DND-41 (cell line): ENCODE measurements at regions not wholly inside any gene's neighbourhood (a gene's known extent, or its start where the extent isn't known, plus 50 kb on each side); places are given as distances from the start of the nearest gene placed in this dataset.

Experiments
- EZH2 ChIP-seq: IDR thresholded peaks from 3 replicates; pipeline ENCODE4 v1.6.1; 2012; ENCODE audit warnings: borderline replicate concordance, low read depth, mild to moderate bottlenecking, moderate library complexity, low read length, inconsistent platforms; ENCODE audit not compliant: severe bottlenecking
- TF ChIP-seq, protein P1 (sequence below): IDR thresholded peaks from 2 replicates; pipeline ENCODE4 v1.5.1; 2012; ENCODE audit warnings: borderline replicate concordance, low read length, moderate library complexity, mild to moderate bottlenecking; ENCODE audit not compliant: poor library complexity, severe bottlenecking; ENCODE audit errors: extremely low read depth

- TF ChIP-seq, protein P1, sequence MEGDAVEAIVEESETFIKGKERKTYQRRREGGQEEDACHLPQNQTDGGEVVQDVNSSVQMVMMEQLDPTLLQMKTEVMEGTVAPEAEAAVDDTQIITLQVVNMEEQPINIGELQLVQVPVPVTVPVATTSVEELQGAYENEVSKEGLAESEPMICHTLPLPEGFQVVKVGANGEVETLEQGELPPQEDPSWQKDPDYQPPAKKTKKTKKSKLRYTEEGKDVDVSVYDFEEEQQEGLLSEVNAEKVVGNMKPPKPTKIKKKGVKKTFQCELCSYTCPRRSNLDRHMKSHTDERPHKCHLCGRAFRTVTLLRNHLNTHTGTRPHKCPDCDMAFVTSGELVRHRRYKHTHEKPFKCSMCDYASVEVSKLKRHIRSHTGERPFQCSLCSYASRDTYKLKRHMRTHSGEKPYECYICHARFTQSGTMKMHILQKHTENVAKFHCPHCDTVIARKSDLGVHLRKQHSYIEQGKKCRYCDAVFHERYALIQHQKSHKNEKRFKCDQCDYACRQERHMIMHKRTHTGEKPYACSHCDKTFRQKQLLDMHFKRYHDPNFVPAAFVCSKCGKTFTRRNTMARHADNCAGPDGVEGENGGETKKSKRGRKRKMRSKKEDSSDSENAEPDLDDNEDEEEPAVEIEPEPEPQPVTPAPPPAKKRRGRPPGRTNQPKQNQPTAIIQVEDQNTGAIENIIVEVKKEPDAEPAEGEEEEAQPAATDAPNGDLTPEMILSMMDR: no peak
- no peak for TF ChIP-seq EZH2
Observed at GRCh38 chr13:47186471-47186870, 289.6 kb upstream of the HTR2A start.
